Fibroblast of lung (primary cell): ENCODE measurements at regions not wholly inside any gene's neighbourhood (a gene's known extent, or its start where the extent isn't known, plus 50 kb on each side); places are given as distances from the start of the nearest gene placed in this dataset.
"Not testable (repeated sequence)": the region's sequence is repeated elsewhere in the genome, so short reads cannot be mapped to it uniquely, and the experiment has no call there.

Experiments
- CTCF ChIP-seq, 2 donors: IDR thresholded peaks in 1 of 2; conservative IDR thresholded peaks in 1 of 2; 1 replicate in 1 of 2; 2 replicates in 1 of 2; pipeline ENCODE4 v1.5.1; 2011 to 2012; ENCODE audit warnings: low read length in 2 of 2, control low read depth in 1 of 2, inconsistent platforms in 1 of 2, low read depth in 1 of 2, mild to moderate bottlenecking in 1 of 2
- EZH2 ChIP-seq: IDR thresholded peaks from 2 replicates; pipeline ENCODE4 v1.5.1; 2012; ENCODE audit warnings: low read length, control low read depth, mild to moderate bottlenecking; ENCODE audit errors: missing control alignments

- not testable (repeated sequence) for TF ChIP-seq CTCF (conservative IDR thresholded peaks at IDR 0.05 in 1 of 2, IDR thresholded peaks at IDR 0.05 in 1 of 2; ENCODE audit: low read depth in 1 of 2, low read length in 2 of 2); EZH2
These were observed 611.7 kb upstream of the TBL1XR1 start for GRCh38 chr3:177808928-177809478.
